Epithelial cell of prostate (primary cell): ENCODE measurements at regions not wholly inside any gene's neighbourhood (a gene's known extent, or its start where the extent isn't known, plus 50 kb on each side); places are given as distances from the start of the nearest gene placed in this dataset.
"Not testable (repeated sequence)": the region's sequence is repeated elsewhere in the genome, so short reads cannot be mapped to it uniquely, and the experiment has no call there.

Experiments used
- DNase-seq: peaks from one replicate; pipeline ENCODE4 v3.0.0-alpha.2; 2011; ENCODE audit warnings: low read depth, low spot score
- H3K27ac ChIP-seq: fragments of 450-650 bp; 2 replicates; pipeline ENCODE4 v1.5.1; 2017; ENCODE audit warnings: mild to moderate bottlenecking

DNA sequence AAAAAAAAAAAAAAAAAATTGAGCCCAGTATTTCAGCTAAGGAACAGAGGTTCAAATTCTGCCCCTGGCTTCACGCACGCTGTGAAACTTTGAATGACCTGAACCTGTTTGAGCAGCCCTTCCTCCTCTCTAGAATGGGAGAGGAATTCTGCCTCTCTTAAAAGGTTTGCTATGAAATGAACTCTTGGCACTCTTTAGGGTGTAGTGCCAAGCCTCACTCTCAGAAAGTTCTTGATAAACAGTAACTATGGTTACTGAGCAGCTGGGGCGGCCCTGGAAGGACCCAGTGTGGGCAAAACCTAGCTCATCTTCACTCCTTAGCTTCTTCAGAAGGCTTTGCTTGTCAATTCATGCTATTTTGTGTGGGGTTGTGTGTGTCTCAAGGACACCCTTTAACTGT lies 73.7 kb downstream of the GEMIN8 start:
- no peak overlapping the region for H3K27ac ChIP-seq
- no peak for DNase-seq

GRCh38 chrX:13955095-13955647 lies 74.5 kb downstream of the GEMIN8 start:
- H3K27ac ChIP-seq = no peak overlapping the region
- no peak for DNase-seq

DNA sequence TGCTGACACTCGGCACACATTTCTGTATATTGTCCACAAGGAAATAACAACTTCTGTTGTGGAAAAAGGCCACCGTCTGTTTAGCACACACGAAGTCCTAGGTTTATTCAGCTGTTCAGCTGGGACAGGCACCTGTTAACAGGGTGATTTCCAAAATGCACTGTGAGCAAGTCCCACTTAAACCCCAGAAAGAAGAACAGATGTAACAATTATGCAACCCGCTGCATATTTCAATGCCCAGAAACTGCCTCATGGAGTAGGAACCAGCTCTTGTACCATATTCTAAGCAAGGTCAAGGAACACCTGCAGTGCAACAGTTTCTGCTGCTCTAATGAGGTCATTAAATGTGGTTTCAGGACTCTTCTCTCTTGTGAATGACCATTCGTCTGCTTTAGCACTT lies 77.1 kb downstream of the GEMIN8 start:
- H3K27ac ChIP-seq = no peak overlapping the region
- DNase-seq = no peak

GRCh38 chrX:13946223-13946622 lies 83.5 kb downstream of the GEMIN8 start:
- not testable (repeated sequence) for H3K27ac ChIP-seq

DNA sequence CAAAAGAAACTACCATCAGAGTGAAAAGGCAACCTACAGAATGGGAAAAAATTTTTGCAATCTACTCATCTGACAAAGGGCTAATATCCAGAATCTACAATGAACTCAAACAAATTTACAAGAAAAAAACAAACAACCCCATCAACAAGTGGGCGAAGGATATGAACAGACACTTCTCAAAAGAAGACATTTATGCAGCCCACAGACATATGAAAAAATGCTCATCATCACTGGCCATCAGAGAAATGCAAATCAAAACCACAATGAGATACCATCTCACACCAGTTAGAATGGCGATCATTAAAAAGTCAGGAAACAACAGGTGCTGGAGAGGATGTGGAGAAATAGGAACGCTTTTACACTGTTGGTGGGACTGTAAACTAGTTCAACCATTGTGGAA lies 83.9 kb downstream of the GEMIN8 start:
- not testable (repeated sequence) for DNase-seq, H3K27ac ChIP-seq

More at GRCh38 chrX:13946223-13946622, 83.5 kb downstream of the GEMIN8 start:
- DNase-seq = not testable (repeated sequence)

GRCh38 chrX:13940671-13941070 lies 89.0 kb downstream of the GEMIN8 start:
- no peak for DNase-seq

GRCh38 chrX:13939741-13940597 lies 89.7 kb downstream of the GEMIN8 start:
- H3K27ac ChIP-seq = no peak overlapping the region
- DNase-seq = no peak

More at GRCh38 chrX:13940671-13941070, 89.0 kb downstream of the GEMIN8 start:
- H3K27ac ChIP-seq = no peak overlapping the region

DNA sequence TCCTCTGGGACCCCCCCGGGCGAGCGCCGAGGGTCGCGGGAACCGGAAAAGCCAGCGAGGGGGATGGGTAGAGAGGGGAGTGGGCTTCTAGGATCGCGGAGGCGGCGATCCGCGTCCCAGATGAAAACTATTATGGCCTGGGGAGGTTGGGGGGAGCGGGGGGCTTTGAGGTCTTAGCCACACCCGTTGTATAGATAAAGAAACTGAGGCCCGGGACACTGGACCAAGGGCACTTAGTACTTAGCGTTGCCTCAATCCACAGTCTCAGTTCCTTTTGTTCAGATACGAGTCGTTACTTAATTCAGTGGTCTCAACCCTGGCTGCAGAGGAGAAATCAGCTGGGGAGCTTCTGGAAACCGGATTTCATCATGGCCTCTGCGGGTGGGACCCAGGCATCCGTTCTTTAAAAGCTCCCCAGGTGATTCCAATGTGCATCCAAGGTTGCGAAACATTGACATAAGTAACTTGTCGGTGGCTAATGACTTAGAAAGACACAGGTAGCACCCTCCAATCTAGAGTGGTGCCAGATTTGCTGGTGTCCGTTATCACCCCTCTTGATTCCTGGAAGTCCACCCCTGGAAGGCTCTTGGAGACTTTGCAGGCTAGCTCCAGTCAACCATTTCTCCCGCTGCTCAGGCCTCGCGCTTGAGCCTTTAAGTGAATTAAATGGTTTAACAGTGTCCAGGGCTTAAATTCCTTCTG lies 90.7 kb downstream of the GEMIN8 start:
- DNase-seq = no peak
- no peak overlapping the region for H3K27ac ChIP-seq

- no peak for DNase-seq
These were observed 91.5 kb downstream of the GEMIN8 start for GRCh38 chrX:13938051-13938828.

DNA sequence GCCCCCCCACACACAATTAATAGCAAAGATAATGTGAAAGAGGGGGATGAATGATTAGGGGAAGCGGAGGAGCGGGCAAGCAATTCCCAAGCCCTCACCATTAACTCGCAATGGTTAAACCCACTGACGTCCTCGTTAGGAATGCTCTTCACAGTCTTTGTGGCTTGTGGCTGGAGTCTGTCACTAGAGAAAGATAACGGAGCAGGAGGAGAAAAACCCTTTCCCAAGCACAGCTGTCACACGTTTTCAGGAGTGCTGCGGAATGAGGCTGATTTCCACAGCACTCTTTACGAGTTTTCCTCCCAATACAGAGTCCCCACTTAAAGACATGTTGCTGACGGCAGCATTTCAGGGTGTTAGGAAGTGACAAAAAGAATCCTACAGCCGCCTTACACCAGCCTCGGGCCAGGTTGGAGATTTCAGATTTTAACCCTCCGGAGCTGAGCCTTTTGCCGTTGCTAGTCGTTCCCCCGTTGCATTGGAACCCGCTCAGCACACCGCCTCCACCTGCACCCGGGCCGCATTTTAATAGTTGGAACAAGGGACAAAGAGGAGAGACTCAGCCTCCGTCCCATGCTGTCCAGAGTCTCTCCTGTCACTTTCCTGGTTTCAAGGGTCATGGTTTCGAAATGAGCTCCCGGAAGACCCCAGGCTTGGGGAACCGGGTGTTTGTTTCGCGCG lies 92.2 kb downstream of the GEMIN8 start:
- H3K27ac ChIP-seq = no peak overlapping the region
- no peak for DNase-seq

More at GRCh38 chrX:13938051-13938828, 91.5 kb downstream of the GEMIN8 start:
- H3K27ac ChIP-seq = no peak overlapping the region

DNA sequence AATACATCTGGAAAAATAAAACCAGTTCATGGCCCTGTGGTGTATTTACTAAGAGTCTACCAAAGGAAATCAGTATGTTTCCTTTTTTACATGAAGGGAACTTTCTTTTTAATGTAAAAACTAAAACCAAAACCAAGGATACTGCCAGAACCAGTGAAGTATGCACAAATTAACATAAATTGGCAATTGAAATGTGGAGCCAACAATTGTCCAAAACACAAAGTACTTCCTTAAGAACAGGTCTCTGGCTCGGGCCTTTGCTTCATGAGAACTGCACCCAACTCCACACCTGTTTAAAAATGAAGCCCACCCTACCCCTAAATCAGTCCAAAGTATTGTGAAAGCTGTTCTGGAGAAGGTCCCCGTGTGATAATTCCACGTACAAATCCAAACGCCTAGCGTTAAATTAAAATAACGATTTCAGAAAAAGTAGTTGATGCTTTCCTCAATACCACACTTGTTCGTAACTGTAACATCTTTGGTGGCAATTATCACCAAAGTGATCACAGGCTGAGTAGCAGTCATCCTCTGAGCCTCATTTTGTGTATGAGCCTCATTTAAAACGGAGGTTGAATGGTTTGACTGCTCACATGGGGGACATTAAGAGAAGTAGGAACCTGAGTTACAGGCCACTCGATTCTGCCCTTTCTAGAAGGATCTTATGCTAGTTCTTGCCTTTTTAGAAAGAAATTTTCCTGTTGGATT lies 93.0 kb downstream of the GEMIN8 start:
- H3K27ac ChIP-seq = no peak overlapping the region
- no peak for DNase-seq

DNA sequence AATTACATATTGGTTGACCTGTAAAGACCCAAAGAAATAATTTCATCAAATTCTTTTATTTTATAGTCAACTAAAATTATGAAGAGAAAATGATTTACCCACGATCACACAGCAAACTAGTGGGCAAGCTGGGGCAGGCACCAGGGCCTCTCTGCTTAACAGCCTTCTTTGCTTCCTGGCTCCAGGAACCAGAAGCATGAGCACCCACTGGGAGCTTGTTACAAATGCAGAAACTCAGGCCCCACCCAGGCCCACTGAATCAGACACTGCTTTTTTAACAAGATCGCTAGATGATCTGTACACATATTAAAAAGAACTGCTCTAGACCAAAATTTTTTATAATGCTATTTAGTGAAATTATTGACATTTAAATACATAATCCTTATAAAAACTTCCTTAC lies 95.0 kb downstream of the GEMIN8 start:
- DNase-seq = no peak
- H3K27ac ChIP-seq = no peak overlapping the region

DNA sequence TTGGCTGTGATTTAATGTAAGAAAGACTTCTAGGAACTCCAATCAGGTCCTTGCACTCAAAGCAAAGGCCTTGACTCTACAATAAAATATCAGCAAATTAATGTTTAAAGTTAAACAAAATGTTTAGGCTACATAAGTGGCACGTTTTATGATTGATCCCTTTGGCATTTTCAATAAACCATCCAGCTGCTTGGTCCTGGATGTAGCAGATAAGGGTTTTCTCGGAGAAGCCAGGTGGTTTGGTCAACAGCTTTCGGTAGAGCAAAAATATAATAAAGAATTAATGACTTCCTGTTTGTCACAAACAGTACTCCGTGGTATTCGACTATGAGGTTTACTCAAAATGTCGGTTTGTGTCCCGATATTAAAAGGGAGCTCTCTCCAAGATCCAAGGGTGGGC lies 95.8 kb downstream of the GEMIN8 start:
- DNase-seq = no peak

GRCh38 chrX:13933352-13933751 lies 96.3 kb downstream of the GEMIN8 start:
- no peak overlapping the region for H3K27ac ChIP-seq
- DNase-seq = no peak

More for the DNA sequence above, 95.8 kb downstream of the GEMIN8 start:
- no peak overlapping the region for H3K27ac ChIP-seq

DNA sequence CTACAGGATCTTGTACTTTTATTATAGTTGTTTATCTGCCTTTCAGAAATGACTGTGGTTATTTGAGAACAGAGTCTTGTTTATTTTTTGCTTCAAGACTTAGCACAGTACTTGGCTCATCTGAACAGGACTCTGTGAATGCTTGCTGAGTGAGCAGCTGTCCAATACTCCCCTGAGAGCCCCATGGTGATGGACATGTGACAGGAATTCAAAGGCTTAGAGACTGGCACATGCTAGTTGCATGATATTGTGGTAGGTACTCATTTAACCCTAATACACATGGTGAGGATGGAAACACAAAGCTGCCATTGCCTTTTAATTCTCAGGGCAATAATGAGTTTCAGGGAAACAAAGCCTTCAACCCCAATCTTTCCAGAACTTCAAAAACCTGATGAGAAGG lies 97.3 kb downstream of the GEMIN8 start:
- no peak overlapping the region for H3K27ac ChIP-seq
- DNase-seq = no peak

GRCh38 chrX:13927175-13927574 lies 102.5 kb downstream of the GEMIN8 start:
- H3K27ac ChIP-seq = no peak overlapping the region
- no peak for DNase-seq

DNA sequence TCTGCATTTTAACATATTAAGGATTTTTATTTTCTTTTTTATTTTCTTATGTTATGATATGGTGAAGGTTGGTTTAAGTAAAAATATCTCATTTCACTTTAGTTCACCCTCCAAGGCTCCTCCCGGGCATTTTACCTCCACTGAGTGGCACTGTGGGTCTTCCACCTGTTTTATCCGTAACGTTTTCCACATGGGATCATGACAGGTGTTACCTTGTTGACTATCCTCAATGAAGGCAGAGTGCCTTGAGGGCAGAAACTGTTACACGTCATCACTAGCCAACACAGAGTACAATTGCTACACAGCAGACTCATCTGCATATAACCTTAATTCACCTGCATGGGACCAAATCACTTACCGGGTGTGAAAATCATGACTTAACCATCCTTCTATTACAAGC lies 105.8 kb downstream of the GEMIN8 start:
- H3K27ac ChIP-seq = no peak overlapping the region
- DNase-seq = peak; percentile 10

DNA sequence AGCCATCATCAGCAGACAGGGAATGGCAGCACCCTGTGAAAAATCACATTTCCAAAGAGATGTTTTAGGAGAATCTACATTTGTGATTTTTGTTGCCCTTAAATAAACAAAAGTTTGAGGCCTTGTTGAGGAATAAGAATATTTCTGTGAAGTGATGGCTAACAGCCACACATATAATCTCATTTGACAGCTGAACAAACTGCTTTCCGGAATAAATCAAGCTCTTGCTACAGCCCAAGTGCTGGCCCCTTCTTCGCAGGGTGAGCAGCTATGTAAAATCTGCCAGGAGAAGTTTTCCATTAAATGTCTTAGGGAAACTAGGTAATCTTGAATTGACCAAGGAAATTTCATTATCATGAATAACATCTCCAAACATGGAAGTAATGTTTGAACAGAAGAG lies 106.4 kb upstream of the GPM6B start:
- no peak for DNase-seq
- no peak overlapping the region for H3K27ac ChIP-seq

GRCh38 chrX:13917507-13917906 lies 100.6 kb upstream of the GPM6B start:
- no peak for DNase-seq
- no peak overlapping the region for H3K27ac ChIP-seq
